Activated T-helper 17 cell treated with anti-CD3 and anti-CD28 coated beads, Interleukin-2, amount 50 U/mL, for 72 hours (primary cell): ENCODE measurements at regions not wholly inside any gene's neighbourhood (a gene's known extent, or its start where the extent isn't known, plus 50 kb on each side); places are given as distances from the start of the nearest gene placed in this dataset.
A peak's percentile ranks its signal among the peaks of the same experiment; 100 is the strongest.

Source experiments
- ATAC-seq: fragments of 150-1000 bp; cut with Tn5 transposase; replicated peaks from 2 replicates; pipeline ENCODE4 v1.10.0; 2021; ENCODE audit warnings: mild to moderate bottlenecking, moderate library complexity
- H3K27ac Mint-ChIP-seq: one replicate; pipeline ENCODE4 v1.8.0; 2022; ENCODE audit warnings: mixed read lengths
- H3K27me3 Mint-ChIP-seq: one replicate; pipeline ENCODE4 v1.8.0; 2022; ENCODE audit warnings: mixed read lengths
- H3K36me3 Mint-ChIP-seq: one replicate; pipeline ENCODE4 v1.8.0; 2022; ENCODE audit warnings: low read depth, mild to moderate bottlenecking, mixed read lengths
- H3K4me1 Mint-ChIP-seq: one replicate; pipeline ENCODE4 v1.8.0; 2022; ENCODE audit warnings: mixed read lengths
- H3K4me3 Mint-ChIP-seq: one replicate; pipeline ENCODE4 v1.8.0; 2022; ENCODE audit warnings: mild to moderate bottlenecking, mixed read lengths
- H3K9me3 Mint-ChIP-seq: one replicate; pipeline ENCODE4 v1.8.0; 2022; ENCODE audit warnings: mixed read lengths

GRCh38 chr1:173287785-173288184 lies 80.7 kb upstream of the TNFSF4 start:
- Mint-ChIP-seq H3K4me3 (no peak overlapping the region), H3K9me3 (no peaks in the 10 kb centered on the region), H3K4me1 (no peaks in the 10 kb centered on the region), H3K27ac (no peak overlapping the region), H3K36me3 (no peaks in the 10 kb centered on the region), H3K27me3 (no peaks in the 10 kb centered on the region)
- ATAC-seq: no peak

- H3K4me3 Mint-ChIP-seq: no peak overlapping the region
- no peaks in the 10 kb centered on the region for H3K9me3 Mint-ChIP-seq
- H3K4me1 Mint-ChIP-seq: peaks cover 10% of the 10 kb centered on the region
Observed at GRCh38 chr1:173293756-173294155, 86.6 kb upstream of the TNFSF4 start.

DNA sequence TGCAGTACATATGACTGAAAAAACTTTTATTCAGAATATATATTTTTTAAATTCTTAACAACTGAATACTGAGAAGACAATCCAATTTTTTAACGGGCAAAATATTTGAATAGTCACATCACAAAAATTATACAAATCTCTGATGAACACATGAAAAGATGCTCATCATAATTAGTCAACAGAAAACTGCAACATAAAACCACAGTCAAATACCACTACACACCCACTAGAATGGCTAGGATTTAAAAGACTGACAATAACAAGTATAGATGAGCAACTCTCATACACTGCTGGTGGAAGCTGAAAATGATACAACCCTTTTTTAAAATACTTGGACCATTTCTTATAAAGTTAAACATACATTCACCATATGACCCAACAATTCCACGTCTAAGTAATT lies 87.7 kb upstream of the TNFSF4 start:
- Mint-ChIP-seq H3K27me3 (no peaks in the 10 kb centered on the region), H3K27ac (no peak overlapping the region), H3K4me3 (no peak overlapping the region), H3K4me1 (peaks cover 10% of the 10 kb centered on the region), H3K9me3 (no peaks in the 10 kb centered on the region), H3K36me3 (no peaks in the 10 kb centered on the region)
- no peak for ATAC-seq

More at GRCh38 chr1:173293756-173294155, 86.6 kb upstream of the TNFSF4 start:
- H3K27ac Mint-ChIP-seq: no peak overlapping the region
- no peak for ATAC-seq
- H3K36me3 Mint-ChIP-seq: no peaks in the 10 kb centered on the region
- no peaks in the 10 kb centered on the region for H3K27me3 Mint-ChIP-seq

DNA sequence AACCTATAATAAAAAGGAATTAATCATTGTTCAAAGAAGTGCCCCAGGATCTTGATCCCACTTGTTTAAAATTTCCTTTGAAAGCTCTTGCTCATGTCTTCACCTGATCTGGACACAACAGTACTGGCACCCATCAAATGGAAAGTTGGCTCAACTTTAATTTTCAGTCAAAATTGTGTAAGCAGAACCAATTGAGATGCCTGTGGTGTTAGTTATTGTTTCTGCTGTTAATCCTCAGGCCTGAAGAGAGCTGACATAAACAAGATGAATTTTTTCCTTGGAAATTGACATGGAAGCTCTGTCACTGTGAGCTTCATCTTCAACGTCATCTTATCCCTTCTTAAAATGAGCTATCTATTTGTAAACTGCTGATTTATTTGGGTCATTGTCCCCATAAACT lies 88.3 kb upstream of the TNFSF4 start:
- H3K27me3 Mint-ChIP-seq: no peaks in the 10 kb centered on the region
- peaks cover 10% of the 10 kb centered on the region for H3K4me1 Mint-ChIP-seq
- H3K4me3 Mint-ChIP-seq: no peak overlapping the region
- no peak overlapping the region for H3K27ac Mint-ChIP-seq
- no peaks in the 10 kb centered on the region for H3K9me3 Mint-ChIP-seq
- no peak for ATAC-seq
- H3K36me3 Mint-ChIP-seq: no peaks in the 10 kb centered on the region

DNA sequence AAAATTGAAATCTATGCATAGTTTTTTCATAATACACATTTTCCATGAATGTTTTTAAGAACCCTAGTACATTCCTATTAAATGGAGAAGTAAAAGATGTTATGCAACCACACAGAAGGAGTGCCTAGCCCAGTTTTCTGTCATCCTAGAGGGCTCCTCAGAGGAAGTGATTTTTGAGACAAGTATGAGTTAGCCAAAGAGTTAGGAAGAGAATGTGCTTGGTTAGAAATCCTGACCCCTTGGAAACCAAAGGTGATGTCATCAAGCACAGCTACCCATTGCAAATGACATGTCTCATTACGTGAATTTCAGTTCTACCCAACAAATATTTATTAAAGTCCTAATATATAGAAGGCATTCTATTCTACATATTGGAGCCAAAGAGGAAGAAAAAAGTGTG lies 88.9 kb upstream of the TNFSF4 start:
- H3K36me3 Mint-ChIP-seq: no peaks in the 10 kb centered on the region
- no peaks in the 10 kb centered on the region for H3K9me3 Mint-ChIP-seq
- no peak overlapping the region for H3K4me3 Mint-ChIP-seq
- no peaks in the 10 kb centered on the region for H3K27me3 Mint-ChIP-seq
- ATAC-seq: no peak
- H3K4me1 Mint-ChIP-seq: peaks cover 10% of the 10 kb centered on the region
- no peak overlapping the region for H3K27ac Mint-ChIP-seq

DNA sequence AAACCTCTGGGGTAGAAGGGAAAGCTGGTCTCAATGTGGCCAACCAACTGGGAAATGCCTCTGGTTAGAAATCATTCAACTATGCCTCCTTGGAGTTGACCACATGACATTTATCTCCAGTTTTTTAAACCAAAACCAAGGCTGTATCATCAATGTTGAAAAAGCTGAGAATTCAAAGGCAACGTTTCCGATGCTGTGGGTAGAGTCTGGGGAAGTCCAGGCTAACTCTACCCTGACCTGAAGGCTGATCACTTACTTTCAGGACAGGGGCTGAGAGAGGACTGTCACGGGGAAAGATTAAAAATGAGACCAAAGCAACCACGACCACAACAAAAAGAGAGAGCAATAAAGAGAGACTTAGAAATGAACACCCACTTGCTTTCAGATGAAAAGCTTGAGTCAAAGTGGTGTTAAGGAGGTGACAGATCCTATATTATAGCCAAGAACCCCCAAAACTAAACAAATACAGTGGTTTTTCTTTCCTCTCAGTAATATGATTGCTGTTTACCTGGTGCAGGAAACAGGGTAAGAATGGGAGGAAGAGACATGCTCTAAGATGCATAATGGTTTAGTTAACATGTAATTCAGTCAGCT lies 90.8 kb upstream of the TNFSF4 start:
- Mint-ChIP-seq H3K4me3 (peak overlapping the region; percentile 6), H3K9me3 (no peaks in the 10 kb centered on the region), H3K4me1 (peaks cover 14% of the 10 kb centered on the region), H3K27ac (peak overlapping the region; percentile 0), H3K27me3 (no peaks in the 10 kb centered on the region), H3K36me3 (no peaks in the 10 kb centered on the region)
- ATAC-seq: peak; percentile 96

GRCh38 chr1:173300061-173301044 lies 93.2 kb upstream of the TNFSF4 start:
- no peaks in the 10 kb centered on the region for H3K9me3 Mint-ChIP-seq
- ATAC-seq: no peak
- H3K27me3 Mint-ChIP-seq: no peaks in the 10 kb centered on the region
- no peak overlapping the region for H3K27ac Mint-ChIP-seq
- H3K4me3 Mint-ChIP-seq: no peak overlapping the region
- peaks cover 15% of the 10 kb centered on the region for H3K4me1 Mint-ChIP-seq
- no peaks in the 10 kb centered on the region for H3K36me3 Mint-ChIP-seq

DNA sequence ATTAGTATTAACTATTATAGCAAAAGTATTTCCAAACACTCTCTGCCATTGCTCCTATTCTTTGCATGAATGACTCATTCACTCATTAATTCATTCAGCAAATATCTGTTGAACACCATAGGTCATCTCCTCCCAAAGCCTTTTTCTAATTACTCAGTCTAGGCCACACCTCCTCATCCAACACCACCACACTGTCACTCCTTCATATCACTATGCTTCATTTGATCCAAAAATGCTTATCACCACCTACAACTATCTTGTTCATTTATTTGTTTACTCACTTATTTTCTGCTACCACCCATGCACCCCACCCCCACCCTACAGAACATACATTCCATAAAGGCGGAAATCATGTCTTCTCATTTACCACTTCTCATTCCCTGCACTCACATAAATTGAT lies 94.4 kb upstream of the TNFSF4 start:
- Mint-ChIP-seq H3K4me3 (no peak overlapping the region), H3K27me3 (no peaks in the 10 kb centered on the region), H3K4me1 (peaks cover 15% of the 10 kb centered on the region), H3K9me3 (no peaks in the 10 kb centered on the region), H3K36me3 (no peaks in the 10 kb centered on the region), H3K27ac (no peak overlapping the region)
- ATAC-seq: no peak

DNA sequence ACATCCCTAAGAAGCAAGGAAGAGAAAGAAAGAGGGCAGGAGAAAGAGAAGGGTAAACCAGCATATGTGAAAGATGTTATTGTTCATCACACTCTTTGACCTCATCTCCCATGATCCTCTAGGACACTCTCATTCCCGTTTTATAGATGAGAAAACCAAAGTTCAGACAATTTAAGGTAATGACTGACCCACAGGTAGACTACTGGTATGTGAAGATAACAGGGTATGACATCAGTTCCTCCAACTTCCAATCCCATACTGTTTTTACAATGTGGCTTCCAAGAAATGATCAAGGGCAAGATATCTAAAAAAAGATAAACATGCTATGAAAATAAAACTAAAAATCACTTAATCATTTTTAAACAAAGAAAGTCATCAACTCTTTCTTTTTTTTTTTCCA lies 95.2 kb upstream of the TNFSF4 start:
- Mint-ChIP-seq H3K36me3 (no peaks in the 10 kb centered on the region), H3K27me3 (no peaks in the 10 kb centered on the region), H3K27ac (no peak overlapping the region), H3K9me3 (no peaks in the 10 kb centered on the region), H3K4me1 (peaks cover 9% of the 10 kb centered on the region), H3K4me3 (no peak overlapping the region)
- ATAC-seq: no peak

- Mint-ChIP-seq H3K36me3 (no peaks in the 10 kb centered on the region), H3K9me3 (no peaks in the 10 kb centered on the region), H3K27ac (no peak overlapping the region), H3K27me3 (no peaks in the 10 kb centered on the region), H3K4me1 (peaks cover 4% of the 10 kb centered on the region), H3K4me3 (no peak overlapping the region)
- no peak for ATAC-seq
Observed at GRCh38 chr1:173302890-173303829, 96.0 kb upstream of the TNFSF4 start.

GRCh38 chr1:173303984-173304383 lies 96.9 kb upstream of the TNFSF4 start:
- Mint-ChIP-seq H3K4me3 (no peak overlapping the region), H3K27me3 (no peaks in the 10 kb centered on the region), H3K9me3 (no peaks in the 10 kb centered on the region), H3K27ac (no peak overlapping the region), H3K4me1 (peaks cover 4% of the 10 kb centered on the region), H3K36me3 (no peaks in the 10 kb centered on the region)
- no peak for ATAC-seq

GRCh38 chr1:173304529-173305227 lies 97.5 kb upstream of the TNFSF4 start:
- Mint-ChIP-seq H3K36me3 (no peaks in the 10 kb centered on the region), H3K4me1 (peaks cover 4% of the 10 kb centered on the region), H3K9me3 (no peaks in the 10 kb centered on the region), H3K4me3 (no peak overlapping the region), H3K27me3 (no peaks in the 10 kb centered on the region), H3K27ac (no peak overlapping the region)
- no peak for ATAC-seq

DNA sequence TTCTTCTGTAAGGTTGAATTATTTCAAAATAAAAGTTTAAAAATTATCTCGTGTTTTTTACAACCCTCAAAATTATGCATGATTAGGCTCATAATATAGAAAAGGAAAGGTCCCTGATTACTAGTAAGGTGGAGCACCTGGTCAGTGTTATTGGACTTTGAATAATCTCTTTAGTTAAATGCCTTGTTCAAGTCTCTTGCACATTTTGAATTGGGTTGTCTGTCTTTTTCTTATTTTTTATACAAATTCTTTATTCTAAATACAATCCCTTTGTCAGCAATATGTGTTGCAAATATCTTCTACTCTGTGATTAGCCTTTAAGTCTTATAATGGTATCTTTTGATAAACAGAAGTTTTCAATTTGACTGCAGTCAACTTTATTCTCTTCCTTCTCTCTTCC lies 100.7 kb upstream of the TNFSF4 start:
- Mint-ChIP-seq H3K27me3 (no peaks in the 10 kb centered on the region), H3K27ac (no peak overlapping the region), H3K4me3 (no peak overlapping the region), H3K4me1 (peaks cover 1% of the 10 kb centered on the region), H3K9me3 (peaks cover 9% of the 10 kb centered on the region), H3K36me3 (no peaks in the 10 kb centered on the region)
- ATAC-seq: no peak

- H3K36me3 Mint-ChIP-seq: no peaks in the 10 kb centered on the region
- H3K27ac Mint-ChIP-seq: no peak overlapping the region
- no peak overlapping the region for H3K4me3 Mint-ChIP-seq
- H3K4me1 Mint-ChIP-seq: no peaks in the 10 kb centered on the region
- no peaks in the 10 kb centered on the region for H3K27me3 Mint-ChIP-seq
- peaks cover 12% of the 10 kb centered on the region for H3K9me3 Mint-ChIP-seq
- ATAC-seq: no peak
Observed at GRCh38 chr1:173314656-173315055, 107.5 kb upstream of the TNFSF4 start.
